ENCODE measurements at regions not wholly inside any gene's neighbourhood (a gene's known extent, or its start where the extent isn't known, plus 50 kb on each side); places are given as distances from the start of the nearest gene placed in this dataset.

DNA sequence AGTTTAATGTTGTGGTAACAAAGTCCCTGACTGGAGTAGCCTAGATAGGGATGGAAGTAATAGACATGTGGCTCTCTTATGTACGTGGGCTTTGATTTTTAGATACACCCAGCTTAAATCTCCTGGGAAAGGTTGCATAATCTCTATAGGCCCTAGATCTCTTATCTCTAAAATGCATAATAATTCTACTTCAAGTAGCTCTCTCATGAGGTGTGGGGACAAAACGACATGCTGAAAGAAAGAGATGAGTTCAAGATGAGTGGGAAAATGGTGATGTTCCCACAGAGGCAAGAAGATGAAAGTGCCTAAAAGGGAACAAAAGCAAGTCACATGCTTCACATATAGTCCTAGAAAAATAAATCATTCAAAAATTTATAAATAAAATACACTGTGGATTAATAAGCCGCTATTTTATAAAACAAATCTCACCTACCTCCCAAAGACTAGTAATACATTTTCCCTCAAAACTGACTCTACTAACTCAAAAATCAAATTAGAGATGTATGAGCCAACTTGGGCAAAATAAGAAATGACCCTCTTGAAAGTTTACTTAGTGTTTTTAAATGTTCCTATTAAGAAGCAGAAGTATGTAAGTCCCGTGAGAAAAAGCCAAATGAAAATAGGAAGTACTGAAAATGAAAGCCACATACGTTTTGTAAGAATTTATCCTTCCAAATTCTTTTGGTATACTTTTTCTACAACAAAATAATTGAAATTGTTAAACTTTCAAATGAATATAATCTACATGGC lies 148.2 kb upstream of the ITGA4 start:
- Histone ChIP-seq H3K4me2 (ENCODE audit: low read length) (no peak overlapping the region), H3K9ac (ENCODE audit: low read length) (no peak overlapping the region), H3K27ac (ENCODE audit: low read depth, low read length) (no peak overlapping the region), H3K36me3 (ENCODE audit: insufficient read depth, low read length) (no peaks in the 10 kb centered on the region), H2AFZ (ENCODE audit: low read depth, low read length) (no peak overlapping the region), H3K9me3 (ENCODE audit: insufficient read depth, low read depth, low read length) (no peaks in the 10 kb centered on the region), H4K20me1 (ENCODE audit: insufficient read depth, low read length) (no peaks in the 10 kb centered on the region), H3K27me3 (ENCODE audit: insufficient read depth, low read length) (no peaks in the 10 kb centered on the region), H3K79me2 (ENCODE audit: insufficient read depth, low read length) (no peaks in the 10 kb centered on the region), H3K4me3 (ENCODE audit: insufficient read depth, low read depth, low read length) (no peak overlapping the region), H3K4me1 (ENCODE audit: insufficient read depth, low read length) (no peaks in the 10 kb centered on the region)
- H3K27ac Mint-ChIP-seq (ENCODE audit: unreplicated experiment): no peak overlapping the region
- H3K4me3 Mint-ChIP-seq (ENCODE audit: unreplicated experiment): no peak overlapping the region
- FAIRE-seq: no peak
- H3K27me3 Mint-ChIP-seq (ENCODE audit: low read depth, unreplicated experiment): no peaks in the 10 kb centered on the region
- DNase-seq (ENCODE audit: low read depth): no peak
- TF ChIP-seq, protein P1, sequence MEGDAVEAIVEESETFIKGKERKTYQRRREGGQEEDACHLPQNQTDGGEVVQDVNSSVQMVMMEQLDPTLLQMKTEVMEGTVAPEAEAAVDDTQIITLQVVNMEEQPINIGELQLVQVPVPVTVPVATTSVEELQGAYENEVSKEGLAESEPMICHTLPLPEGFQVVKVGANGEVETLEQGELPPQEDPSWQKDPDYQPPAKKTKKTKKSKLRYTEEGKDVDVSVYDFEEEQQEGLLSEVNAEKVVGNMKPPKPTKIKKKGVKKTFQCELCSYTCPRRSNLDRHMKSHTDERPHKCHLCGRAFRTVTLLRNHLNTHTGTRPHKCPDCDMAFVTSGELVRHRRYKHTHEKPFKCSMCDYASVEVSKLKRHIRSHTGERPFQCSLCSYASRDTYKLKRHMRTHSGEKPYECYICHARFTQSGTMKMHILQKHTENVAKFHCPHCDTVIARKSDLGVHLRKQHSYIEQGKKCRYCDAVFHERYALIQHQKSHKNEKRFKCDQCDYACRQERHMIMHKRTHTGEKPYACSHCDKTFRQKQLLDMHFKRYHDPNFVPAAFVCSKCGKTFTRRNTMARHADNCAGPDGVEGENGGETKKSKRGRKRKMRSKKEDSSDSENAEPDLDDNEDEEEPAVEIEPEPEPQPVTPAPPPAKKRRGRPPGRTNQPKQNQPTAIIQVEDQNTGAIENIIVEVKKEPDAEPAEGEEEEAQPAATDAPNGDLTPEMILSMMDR (IDR thresholded peaks at IDR 0.05; ENCODE audit: insufficient read depth, low read depth, low read length): no peak
- no peak for TF ChIP-seq EZH2 (IDR thresholded peaks at IDR 0.05; ENCODE audit: insufficient read depth, low read length)
- no peaks in the 10 kb centered on the region for H3K36me3 Mint-ChIP-seq (ENCODE audit: low read depth, unreplicated experiment)
- no peaks in the 10 kb centered on the region for H3K9me3 Mint-ChIP-seq (ENCODE audit: unreplicated experiment)
- peaks cover 17% of the 10 kb centered on the region for H3K4me1 Mint-ChIP-seq (ENCODE audit: low read depth, unreplicated experiment)

DNA sequence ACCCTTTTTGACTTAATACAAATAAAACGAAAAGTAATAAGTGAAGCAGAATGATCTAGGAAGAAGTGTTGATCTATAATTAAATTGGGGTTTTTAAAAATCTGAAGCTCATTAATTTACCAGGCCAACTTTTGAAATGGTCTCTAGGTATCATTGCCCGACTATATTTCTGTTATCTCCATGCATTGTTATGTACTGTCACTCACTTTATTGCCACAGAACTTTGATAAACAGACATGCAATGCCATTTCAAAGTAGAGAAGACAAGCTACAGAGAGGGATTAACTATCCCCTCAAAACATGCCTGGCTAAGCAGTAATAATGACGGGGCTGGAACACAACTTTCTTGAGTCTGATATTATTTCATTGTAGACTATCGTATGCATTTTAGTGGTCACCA lies 147.6 kb upstream of the ITGA4 start:
- Mint-ChIP-seq H3K4me3 (ENCODE audit: unreplicated experiment) (no peak overlapping the region), H3K4me1 (ENCODE audit: low read depth, unreplicated experiment) (peaks cover 17% of the 10 kb centered on the region), H3K36me3 (ENCODE audit: low read depth, unreplicated experiment) (no peaks in the 10 kb centered on the region), H3K27ac (ENCODE audit: unreplicated experiment) (no peak overlapping the region), H3K9me3 (ENCODE audit: unreplicated experiment) (no peaks in the 10 kb centered on the region), H3K27me3 (ENCODE audit: low read depth, unreplicated experiment) (no peaks in the 10 kb centered on the region)
- H3K9ac ChIP-seq (ENCODE audit: low read length): no peak overlapping the region
- no peak overlapping the region for H3K4me2 ChIP-seq (ENCODE audit: low read length)
- no peak overlapping the region for H3K27ac ChIP-seq (ENCODE audit: low read depth, low read length)
- no peak overlapping the region for H2AFZ ChIP-seq (ENCODE audit: low read depth, low read length)
- no peak for TF ChIP-seq EZH2 (IDR thresholded peaks at IDR 0.05; ENCODE audit: insufficient read depth, low read length)
- TF ChIP-seq, protein P1 (IDR thresholded peaks at IDR 0.05; ENCODE audit: insufficient read depth, low read depth, low read length): no peak
- H3K27me3 ChIP-seq (ENCODE audit: insufficient read depth, low read length): no peaks in the 10 kb centered on the region
- H3K79me2 ChIP-seq (ENCODE audit: insufficient read depth, low read length): no peaks in the 10 kb centered on the region
- no peaks in the 10 kb centered on the region for H3K36me3 ChIP-seq (ENCODE audit: insufficient read depth, low read length)
- no peaks in the 10 kb centered on the region for H3K4me1 ChIP-seq (ENCODE audit: insufficient read depth, low read length)
- H3K4me3 ChIP-seq (ENCODE audit: insufficient read depth, low read depth, low read length): no peak overlapping the region
- H4K20me1 ChIP-seq (ENCODE audit: insufficient read depth, low read length): no peaks in the 10 kb centered on the region
- H3K9me3 ChIP-seq (ENCODE audit: insufficient read depth, low read depth, low read length): no peaks in the 10 kb centered on the region
- DNase-seq (ENCODE audit: low read depth) (no peak), FAIRE-seq (no peak)

DNA sequence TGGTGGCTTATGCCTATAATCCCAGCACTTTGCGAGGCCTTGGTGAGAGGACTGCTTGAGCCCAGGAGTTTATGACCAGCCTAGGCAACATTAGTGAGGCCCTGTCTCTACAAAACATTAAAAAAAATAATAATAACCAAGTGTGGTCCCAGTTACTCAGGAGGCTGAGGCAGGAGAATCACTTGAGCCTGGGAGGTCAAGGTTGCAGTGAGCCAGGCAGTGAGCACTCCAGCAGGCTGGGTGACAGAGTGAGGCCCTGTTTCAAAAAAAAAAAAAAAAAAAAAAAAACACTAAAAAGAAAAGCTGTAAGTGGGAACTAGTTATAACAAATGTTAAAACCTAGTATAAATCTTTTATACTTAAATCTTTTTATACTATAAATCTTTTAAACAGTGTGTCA lies 146.2 kb upstream of the ITGA4 start:
- Mint-ChIP-seq H3K4me3 (ENCODE audit: unreplicated experiment) (no peak overlapping the region), H3K4me1 (ENCODE audit: low read depth, unreplicated experiment) (peaks cover 11% of the 10 kb centered on the region), H3K9me3 (ENCODE audit: unreplicated experiment) (no peaks in the 10 kb centered on the region), H3K27ac (ENCODE audit: unreplicated experiment) (no peak overlapping the region), H3K36me3 (ENCODE audit: low read depth, unreplicated experiment) (no peaks in the 10 kb centered on the region), H3K27me3 (ENCODE audit: low read depth, unreplicated experiment) (no peaks in the 10 kb centered on the region)
- Histone ChIP-seq H4K20me1 (ENCODE audit: insufficient read depth, low read length) (no peaks in the 10 kb centered on the region), H3K27me3 (ENCODE audit: insufficient read depth, low read length) (no peaks in the 10 kb centered on the region), H3K79me2 (ENCODE audit: insufficient read depth, low read length) (no peaks in the 10 kb centered on the region), H3K9ac (ENCODE audit: low read length) (no peak overlapping the region), H3K36me3 (ENCODE audit: insufficient read depth, low read length) (no peaks in the 10 kb centered on the region), H3K9me3 (ENCODE audit: insufficient read depth, low read depth, low read length) (no peaks in the 10 kb centered on the region), H3K27ac (ENCODE audit: low read depth, low read length) (no peak overlapping the region), H3K4me1 (ENCODE audit: insufficient read depth, low read length) (no peaks in the 10 kb centered on the region), H3K4me3 (ENCODE audit: insufficient read depth, low read depth, low read length) (no peak overlapping the region), H2AFZ (ENCODE audit: low read depth, low read length) (no peak overlapping the region), H3K4me2 (ENCODE audit: low read length) (no peak overlapping the region)
- FAIRE-seq (no peak), DNase-seq (ENCODE audit: low read depth) (no peak)
- TF ChIP-seq, protein P1 (IDR thresholded peaks at IDR 0.05; ENCODE audit: insufficient read depth, low read depth, low read length): no peak
- TF ChIP-seq EZH2 (IDR thresholded peaks at IDR 0.05; ENCODE audit: insufficient read depth, low read length): no peak

Data from astrocyte (in vitro differentiated cells and primary cell).